IPS-18a (cell line): ENCODE measurements at regions not wholly inside any gene's neighbourhood (a gene's known extent, or its start where the extent isn't known, plus 50 kb on each side); places are given as distances from the start of the nearest gene placed in this dataset.
"Not testable (repeated sequence)": the region's sequence is repeated elsewhere in the genome, so short reads cannot be mapped to it uniquely, and the experiment has no call there.

Source experiments
- H3K27ac ChIP-seq: one replicate; pipeline ENCODE4 v1.5.1; 2013; ENCODE audit warnings: low read length
- H3K27me3 ChIP-seq: one replicate; pipeline ENCODE4 v1.6.1; 2013; ENCODE audit warnings: mild to moderate bottlenecking, low read length; ENCODE audit not compliant: control insufficient read depth, insufficient read depth
- H3K36me3 ChIP-seq: one replicate; pipeline ENCODE4 v1.6.1; 2013; ENCODE audit warnings: low read depth, low read length; ENCODE audit not compliant: control insufficient read depth
- H3K4me1 ChIP-seq: one replicate; pipeline ENCODE4 v1.6.1; 2013; ENCODE audit warnings: low read depth, low read length; ENCODE audit not compliant: control insufficient read depth
- H3K4me3 ChIP-seq: one replicate; pipeline ENCODE4 v1.5.1; 2013; ENCODE audit warnings: low read length
- H3K9ac ChIP-seq: one replicate; pipeline ENCODE4 v1.6.1; 2013; ENCODE audit warnings: mild to moderate bottlenecking, low read length, moderate library complexity
- H3K9me3 ChIP-seq: one replicate; pipeline ENCODE4 v1.6.1; 2013; ENCODE audit warnings: low read depth, low read length; ENCODE audit not compliant: control insufficient read depth

DNA sequence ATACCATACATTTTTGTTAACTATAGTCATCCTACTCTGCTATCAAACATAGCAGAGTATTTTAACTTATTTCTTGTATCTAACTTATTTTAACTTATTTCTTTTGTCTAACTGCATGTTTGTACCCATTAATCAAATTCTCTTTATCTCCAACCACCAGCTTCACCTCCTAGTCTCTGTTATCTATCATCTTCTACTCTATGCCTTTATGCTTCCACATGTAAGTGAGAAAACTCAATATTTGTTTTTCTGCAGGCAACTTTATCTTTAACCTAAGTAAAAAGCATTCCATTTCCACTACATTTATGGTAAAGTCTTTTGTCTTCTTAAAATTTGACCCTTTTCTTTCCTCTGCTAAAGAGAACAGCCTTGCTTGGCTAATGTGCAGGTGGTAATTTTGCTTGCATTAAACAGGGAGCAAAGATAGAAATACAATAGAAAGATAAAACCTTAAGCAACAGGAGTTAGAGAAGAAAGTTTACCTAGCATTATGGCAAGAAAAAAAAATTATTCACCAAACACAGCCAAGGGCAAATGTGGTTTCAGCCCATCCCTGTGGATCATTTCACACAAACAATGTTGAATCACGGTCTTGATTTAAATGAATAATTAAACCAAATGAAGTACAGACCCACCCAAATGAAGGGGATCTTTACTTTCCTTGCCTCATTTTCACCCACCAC lies 110.9 kb upstream of the TSPAN8 start:
- Histone ChIP-seq H3K4me1 (no peaks in the 10 kb centered on the region), H3K27ac (no peak overlapping the region), H3K27me3 (no peaks in the 10 kb centered on the region), H3K36me3 (no peaks in the 10 kb centered on the region), H3K4me3 (no peak overlapping the region), H3K9me3 (no peaks in the 10 kb centered on the region), H3K9ac (no peak overlapping the region)

DNA sequence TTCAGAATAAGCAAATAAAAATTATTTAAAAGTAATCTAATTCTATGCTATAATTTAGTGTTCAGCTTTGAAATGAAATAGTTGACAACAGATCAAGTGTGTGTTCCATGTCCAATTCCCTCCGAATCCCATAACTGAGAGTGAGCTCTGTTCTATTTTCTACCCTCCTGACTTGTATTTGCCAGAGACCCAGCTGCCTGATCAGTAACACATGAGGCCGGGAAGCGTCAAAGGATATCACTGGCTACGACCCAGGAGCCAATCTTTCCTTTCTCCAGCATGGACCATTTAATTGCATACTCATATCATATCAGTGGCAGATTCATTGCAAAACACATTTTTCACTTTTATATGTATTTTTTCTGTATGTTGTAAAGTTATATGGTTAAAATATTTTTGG lies 108.8 kb upstream of the TSPAN8 start:
- Histone ChIP-seq H3K4me3 (no peak overlapping the region), H3K9me3 (no peaks in the 10 kb centered on the region), H3K27me3 (no peaks in the 10 kb centered on the region), H3K27ac (no peak overlapping the region), H3K9ac (no peak overlapping the region), H3K36me3 (no peaks in the 10 kb centered on the region), H3K4me1 (no peaks in the 10 kb centered on the region)

DNA sequence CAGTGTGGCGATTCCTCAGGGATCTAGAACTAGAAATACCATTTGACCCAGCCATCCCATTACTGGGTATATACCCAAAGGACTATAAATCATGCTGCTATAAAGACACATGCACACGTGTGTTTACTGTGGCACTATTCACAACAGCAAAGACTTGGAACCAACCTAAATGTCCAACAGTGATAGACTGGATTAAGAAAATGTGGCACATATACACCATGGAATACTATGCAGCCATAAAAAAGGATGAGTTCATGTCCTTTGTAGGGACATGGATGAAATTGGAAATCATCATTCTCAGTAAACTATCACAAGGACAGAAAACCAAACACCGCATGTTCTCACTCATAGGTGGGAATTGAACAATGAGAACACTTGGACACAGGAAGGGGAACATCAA lies 107.9 kb upstream of the TSPAN8 start:
- H3K4me3 ChIP-seq, H3K9me3 ChIP-seq, H3K4me1 ChIP-seq, H3K27me3 ChIP-seq, H3K9ac ChIP-seq, H3K36me3 ChIP-seq, H3K27ac ChIP-seq: not testable (repeated sequence)

DNA sequence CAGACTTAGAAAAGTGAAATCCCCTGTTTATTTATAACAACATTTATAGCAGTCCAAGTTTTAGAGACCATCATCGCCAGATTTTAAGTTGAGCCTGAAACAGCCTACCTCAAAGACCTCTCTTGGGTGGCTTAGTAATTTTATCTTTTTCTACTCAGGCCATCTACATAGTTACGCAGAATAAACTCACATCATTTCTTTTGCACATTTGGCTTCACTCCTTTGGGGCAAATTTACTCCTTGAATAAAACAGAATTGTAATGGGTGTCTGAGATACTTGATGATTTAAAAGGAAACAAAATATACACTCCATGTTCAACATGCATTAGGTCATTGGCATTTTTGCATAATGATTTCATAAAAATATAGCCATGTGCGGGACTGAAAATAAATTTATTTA lies 104.7 kb upstream of the TSPAN8 start:
- H3K4me1 ChIP-seq = no peaks in the 10 kb centered on the region
- no peaks in the 10 kb centered on the region for H3K36me3 ChIP-seq
- no peaks in the 10 kb centered on the region for H3K27me3 ChIP-seq
- H3K9ac ChIP-seq = no peak overlapping the region
- H3K9me3 ChIP-seq = no peaks in the 10 kb centered on the region
- no peak overlapping the region for H3K27ac ChIP-seq
- no peak overlapping the region for H3K4me3 ChIP-seq

DNA sequence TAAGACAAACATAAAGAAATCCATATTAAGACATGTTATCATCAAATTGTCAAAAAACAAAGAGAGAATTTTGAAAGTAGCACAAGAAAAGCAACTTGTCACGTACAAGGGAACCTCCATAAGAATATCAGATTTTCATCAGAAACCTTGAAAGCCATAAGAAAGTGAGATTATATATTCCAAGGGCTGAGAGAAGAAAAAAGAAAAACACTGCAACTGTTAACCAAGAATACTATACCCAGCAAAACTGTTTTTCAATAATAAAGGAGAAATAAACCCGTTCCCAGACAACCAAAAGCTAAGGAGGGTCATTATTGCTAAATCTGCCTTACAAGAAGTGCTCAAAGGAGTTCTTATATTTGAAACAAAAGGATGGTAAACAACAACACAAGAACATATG lies 94.7 kb upstream of the TSPAN8 start:
- H3K9me3 ChIP-seq = peaks cover 14% of the 10 kb centered on the region
- no peaks in the 10 kb centered on the region for H3K36me3 ChIP-seq

DNA sequence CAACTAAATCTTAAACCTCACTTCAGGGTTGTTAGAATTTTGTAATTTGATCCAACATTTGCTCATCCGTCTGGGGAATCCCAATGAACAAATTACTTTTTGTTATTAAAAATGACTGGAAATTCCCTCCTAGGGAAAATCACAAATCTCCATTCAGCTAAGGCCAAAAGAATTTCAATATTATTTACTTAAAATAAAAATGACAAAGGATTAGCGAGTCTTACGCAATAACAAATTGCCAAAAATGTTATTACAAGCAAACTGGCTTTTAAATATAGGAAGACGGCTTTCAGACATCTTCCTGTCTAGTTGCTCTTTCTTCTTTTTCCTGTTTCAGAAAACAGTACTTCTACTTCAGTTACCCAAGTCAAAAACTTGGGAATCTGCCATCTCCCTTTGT lies 92.4 kb upstream of the TSPAN8 start:
- Histone ChIP-seq H3K4me1 (no peaks in the 10 kb centered on the region), H3K27ac (no peak overlapping the region), H3K36me3 (no peaks in the 10 kb centered on the region), H3K27me3 (no peaks in the 10 kb centered on the region), H3K4me3 (no peak overlapping the region), H3K9ac (no peak overlapping the region), H3K9me3 (peaks cover 14% of the 10 kb centered on the region)

More for the DNA sequence above, 94.7 kb upstream of the TSPAN8 start:
- Histone ChIP-seq H3K4me1 (no peaks in the 10 kb centered on the region), H3K9ac (no peak overlapping the region), H3K27ac (no peak overlapping the region), H3K27me3 (no peaks in the 10 kb centered on the region), H3K4me3 (no peak overlapping the region)

DNA sequence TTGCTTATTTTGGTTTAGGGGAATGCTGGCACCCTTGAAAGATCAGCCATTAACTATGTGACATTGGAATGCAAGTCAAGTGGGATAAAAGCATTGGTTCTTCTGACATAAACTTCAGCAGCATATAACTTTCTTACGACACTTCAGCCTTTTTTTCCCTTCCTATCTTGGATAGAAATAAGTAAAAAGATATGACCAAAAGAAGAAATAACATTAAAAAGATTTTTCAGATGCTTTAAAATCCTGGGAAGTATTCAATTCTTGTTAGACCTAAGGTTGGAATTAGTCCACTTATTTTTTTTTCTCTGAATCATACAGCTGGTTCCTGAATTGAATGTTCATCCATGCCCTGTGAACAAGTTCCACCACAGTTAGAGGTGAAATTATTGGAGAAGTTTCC lies 85.6 kb upstream of the TSPAN8 start:
- no peak overlapping the region for H3K27ac ChIP-seq
- no peaks in the 10 kb centered on the region for H3K27me3 ChIP-seq
- peaks cover 3% of the 10 kb centered on the region for H3K9me3 ChIP-seq
- H3K4me1 ChIP-seq = no peaks in the 10 kb centered on the region
- no peak overlapping the region for H3K4me3 ChIP-seq
- no peak overlapping the region for H3K9ac ChIP-seq
- no peaks in the 10 kb centered on the region for H3K36me3 ChIP-seq

DNA sequence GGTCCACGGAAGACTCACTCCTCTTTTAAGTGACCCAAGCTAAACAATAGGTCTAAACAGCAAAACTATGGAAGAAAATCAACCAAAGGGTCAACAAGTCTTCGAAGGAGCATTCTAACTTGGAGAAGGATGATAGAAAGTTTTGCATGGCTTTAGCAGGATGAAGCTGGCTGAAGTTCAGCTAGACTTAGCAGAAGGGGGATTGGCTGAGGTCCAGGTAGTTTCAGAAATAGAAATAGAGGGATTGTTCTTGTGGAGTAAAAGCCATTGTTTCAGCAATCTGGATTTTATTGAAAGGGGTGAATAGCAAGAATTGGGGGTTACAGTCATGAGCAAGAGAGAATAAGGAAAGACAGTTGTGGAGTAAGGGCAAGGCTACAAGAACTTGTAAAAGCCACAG lies 84.7 kb upstream of the TSPAN8 start:
- H3K9ac ChIP-seq = no peak overlapping the region
- H3K27ac ChIP-seq = no peak overlapping the region
- no peaks in the 10 kb centered on the region for H3K27me3 ChIP-seq
- H3K4me1 ChIP-seq = no peaks in the 10 kb centered on the region
- H3K36me3 ChIP-seq = no peaks in the 10 kb centered on the region
- H3K4me3 ChIP-seq = no peak overlapping the region
- no peaks in the 10 kb centered on the region for H3K9me3 ChIP-seq

DNA sequence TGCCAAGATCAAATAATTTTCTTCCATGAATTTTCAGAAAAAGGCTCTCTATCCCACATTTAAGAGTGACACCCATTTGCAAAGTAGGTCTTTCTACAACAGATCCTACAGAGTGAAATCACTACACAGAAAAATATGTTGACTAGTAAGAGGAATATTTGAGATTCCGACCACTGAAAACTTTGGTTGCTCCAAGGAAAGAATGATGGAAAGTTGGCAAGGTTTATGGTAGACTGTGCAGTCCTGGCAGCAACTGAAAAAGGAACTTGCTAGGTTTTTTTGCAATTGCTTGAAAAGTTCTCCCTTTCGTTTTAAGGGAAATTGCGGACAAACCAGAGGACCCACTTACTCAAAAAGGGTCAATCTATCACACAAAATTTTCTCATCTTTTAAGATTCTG lies 83.1 kb upstream of the TSPAN8 start:
- Histone ChIP-seq H3K36me3 (no peaks in the 10 kb centered on the region), H3K27me3 (no peaks in the 10 kb centered on the region), H3K27ac (no peak overlapping the region), H3K4me1 (no peaks in the 10 kb centered on the region), H3K9me3 (no peaks in the 10 kb centered on the region), H3K9ac (no peak overlapping the region), H3K4me3 (no peak overlapping the region)

DNA sequence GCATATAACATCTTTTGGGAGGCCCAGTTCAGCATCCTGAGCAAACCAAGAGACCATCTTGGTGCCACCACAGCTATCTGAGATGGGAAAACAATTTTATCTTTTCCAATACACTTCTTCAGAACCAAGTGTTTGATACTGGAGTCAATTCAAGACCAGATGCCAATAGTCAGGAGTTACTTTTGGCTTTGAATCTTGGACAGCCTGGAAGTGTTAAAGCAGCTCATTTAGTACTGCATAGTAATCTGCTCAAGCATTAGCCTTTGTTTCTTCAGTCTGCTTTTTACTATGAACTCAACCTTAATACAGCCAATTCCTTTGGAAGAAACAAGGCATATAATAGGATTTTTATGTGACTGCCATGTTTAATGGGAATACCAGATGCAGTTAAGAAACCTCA lies 81.9 kb upstream of the TSPAN8 start:
- no peaks in the 10 kb centered on the region for H3K27me3 ChIP-seq
- H3K4me1 ChIP-seq = no peaks in the 10 kb centered on the region
- no peaks in the 10 kb centered on the region for H3K9me3 ChIP-seq
- H3K4me3 ChIP-seq = no peak overlapping the region
- H3K27ac ChIP-seq = no peak overlapping the region
- H3K36me3 ChIP-seq = no peaks in the 10 kb centered on the region
- H3K9ac ChIP-seq = no peak overlapping the region

DNA sequence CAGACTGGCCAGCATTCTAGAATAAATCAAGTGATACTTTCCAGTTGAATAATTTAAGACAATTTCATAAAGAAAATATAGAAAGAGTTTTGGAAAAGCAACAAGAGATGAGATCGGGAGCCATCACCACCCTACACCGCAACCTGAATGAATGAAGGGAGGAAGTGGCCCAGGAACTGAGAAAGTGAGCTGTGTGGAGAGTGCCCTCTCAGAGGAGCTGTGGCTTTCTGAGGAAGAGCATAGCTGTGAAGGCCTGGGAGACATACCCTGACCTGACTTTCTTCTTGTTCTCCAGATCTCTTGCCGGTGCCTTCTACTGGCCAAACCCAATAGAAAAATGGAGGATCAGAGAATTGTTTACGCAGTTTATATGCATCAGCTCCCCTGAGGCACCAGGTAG lies 79.3 kb upstream of the TSPAN8 start:
- Histone ChIP-seq H3K9me3 (no peaks in the 10 kb centered on the region), H3K4me3 (no peak overlapping the region), H3K9ac (no peak overlapping the region), H3K36me3 (no peaks in the 10 kb centered on the region), H3K4me1 (no peaks in the 10 kb centered on the region), H3K27ac (no peak overlapping the region), H3K27me3 (no peaks in the 10 kb centered on the region)

DNA sequence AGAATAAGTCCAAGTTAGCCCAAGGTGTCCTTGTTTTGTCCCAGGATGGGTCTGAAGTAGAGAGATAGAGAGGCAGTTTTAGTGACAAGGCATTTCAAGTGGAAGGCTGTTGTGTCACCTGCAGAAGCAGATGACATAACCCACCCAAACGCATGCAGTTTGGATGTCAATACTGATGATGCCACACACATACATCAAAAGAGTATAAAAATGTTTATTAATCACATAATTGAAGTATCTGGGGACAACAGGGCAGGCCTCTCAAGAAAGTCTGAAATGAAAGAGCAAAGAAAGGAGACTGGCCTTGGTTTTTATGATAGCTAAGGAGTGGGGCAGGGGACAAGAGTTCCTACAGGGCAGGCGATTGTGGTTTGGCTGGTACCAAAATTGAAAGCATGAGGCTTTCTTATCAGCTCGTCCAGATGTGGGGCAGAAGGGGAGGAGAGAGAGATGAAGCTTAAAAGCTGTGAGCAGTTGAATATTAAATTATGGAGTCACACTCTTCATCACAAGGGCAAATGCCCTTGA lies 78.4 kb upstream of the TSPAN8 start:
- Histone ChIP-seq H3K4me1 (no peaks in the 10 kb centered on the region), H3K4me3 (no peak overlapping the region), H3K36me3 (no peaks in the 10 kb centered on the region), H3K9me3 (no peaks in the 10 kb centered on the region), H3K27me3 (no peaks in the 10 kb centered on the region), H3K27ac (no peak overlapping the region), H3K9ac (no peak overlapping the region)
